ENCODE measurements at regions not wholly inside any gene's neighbourhood (a gene's known extent, or its start where the extent isn't known, plus 50 kb on each side); places are given as distances from the start of the nearest gene placed in this dataset.

GRCh38 chr13:78020861-78021260 is 102.2 kb upstream of the EDNRB start:
- no peak for TF ChIP-seq CTCF (IDR thresholded peaks at IDR 0.05 in 4 of 5, conservative IDR thresholded peaks at IDR 0.05 in 1 of 5)
- TF ChIP-seq POLR2A (IDR thresholded peaks at IDR 0.05) = no peak
